ENCODE measurements at regions not wholly inside any gene's neighbourhood (a gene's known extent, or its start where the extent isn't known, plus 50 kb on each side); places are given as distances from the start of the nearest gene placed in this dataset.
"Not testable (repeated sequence)": the region's sequence is repeated elsewhere in the genome, so short reads cannot be mapped to it uniquely, and the experiment has no call there.

DNA sequence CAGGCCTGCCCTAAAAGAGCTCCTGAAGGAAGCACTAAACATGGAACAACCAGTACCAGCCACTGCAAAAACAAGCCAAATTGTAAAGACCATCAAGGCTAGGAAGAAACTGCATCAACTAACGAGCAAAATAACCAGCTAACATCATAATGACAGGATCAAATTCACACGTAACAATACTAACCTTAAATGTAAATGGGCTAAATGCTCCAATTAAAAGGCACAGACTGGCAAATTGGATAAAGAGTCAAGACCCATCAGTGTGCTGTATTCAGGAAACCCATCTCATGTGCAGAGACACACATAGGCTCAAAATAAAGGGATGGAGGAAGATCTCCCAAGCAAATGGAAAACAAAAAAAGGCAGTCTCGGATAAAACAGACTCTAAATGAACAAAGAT is 117.7 kb upstream of the ETV3 start:
- TF ChIP-seq POLR2AphosphoS5 (IDR thresholded peaks at IDR 0.05); POLR2A (IDR thresholded peaks at IDR 0.05; ENCODE audit: low read depth); EP300 (IDR thresholded peaks at IDR 0.05): not testable (repeated sequence)
- TF ChIP-seq, protein P1, sequence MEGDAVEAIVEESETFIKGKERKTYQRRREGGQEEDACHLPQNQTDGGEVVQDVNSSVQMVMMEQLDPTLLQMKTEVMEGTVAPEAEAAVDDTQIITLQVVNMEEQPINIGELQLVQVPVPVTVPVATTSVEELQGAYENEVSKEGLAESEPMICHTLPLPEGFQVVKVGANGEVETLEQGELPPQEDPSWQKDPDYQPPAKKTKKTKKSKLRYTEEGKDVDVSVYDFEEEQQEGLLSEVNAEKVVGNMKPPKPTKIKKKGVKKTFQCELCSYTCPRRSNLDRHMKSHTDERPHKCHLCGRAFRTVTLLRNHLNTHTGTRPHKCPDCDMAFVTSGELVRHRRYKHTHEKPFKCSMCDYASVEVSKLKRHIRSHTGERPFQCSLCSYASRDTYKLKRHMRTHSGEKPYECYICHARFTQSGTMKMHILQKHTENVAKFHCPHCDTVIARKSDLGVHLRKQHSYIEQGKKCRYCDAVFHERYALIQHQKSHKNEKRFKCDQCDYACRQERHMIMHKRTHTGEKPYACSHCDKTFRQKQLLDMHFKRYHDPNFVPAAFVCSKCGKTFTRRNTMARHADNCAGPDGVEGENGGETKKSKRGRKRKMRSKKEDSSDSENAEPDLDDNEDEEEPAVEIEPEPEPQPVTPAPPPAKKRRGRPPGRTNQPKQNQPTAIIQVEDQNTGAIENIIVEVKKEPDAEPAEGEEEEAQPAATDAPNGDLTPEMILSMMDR (IDR thresholded peaks at IDR 0.05) = not testable (repeated sequence)
